Mucosa of stomach (tissue), 1 donor: ENCODE measurements at regions not wholly inside any gene's neighbourhood (a gene's known extent, or its start where the extent isn't known, plus 50 kb on each side); places are given as distances from the start of the nearest gene placed in this dataset.

Experiments
- H3K27me3 ChIP-seq: one replicate; pipeline ENCODE4 v1.7.0; 2013; ENCODE audit warnings: mild to moderate bottlenecking, low read length; ENCODE audit not compliant: control insufficient read depth, insufficient read depth
- H3K36me3 ChIP-seq: one replicate; pipeline ENCODE4 v1.7.0; 2013; ENCODE audit warnings: low read length; ENCODE audit not compliant: control insufficient read depth, insufficient read depth
- H3K4me1 ChIP-seq: one replicate; pipeline ENCODE4 v1.7.0; 2013; ENCODE audit warnings: mild to moderate bottlenecking, low read length; ENCODE audit not compliant: control insufficient read depth, insufficient read depth
- H3K4me3 ChIP-seq: one replicate; pipeline ENCODE4 v1.7.0; 2013; ENCODE audit warnings: low read length
- H3K9ac ChIP-seq: one replicate; pipeline ENCODE4 v1.7.0; 2013; ENCODE audit warnings: mild to moderate bottlenecking, low read length, moderate library complexity
- H3K9me3 ChIP-seq: one replicate; pipeline ENCODE4 v1.7.0; 2013; ENCODE audit warnings: mild to moderate bottlenecking, low read length, moderate library complexity; ENCODE audit not compliant: control insufficient read depth
- donor health status: Pancreatic carcinoma.

GRCh38 chr6:167573461-167574215 lies 248.8 kb downstream of the TTLL2 start:
- Histone ChIP-seq H3K36me3 (no peaks in the 10 kb centered on the region), H3K4me3 (no peak overlapping the region), H3K27me3 (peaks cover 3% of the 10 kb centered on the region), H3K9me3 (no peaks in the 10 kb centered on the region), H3K4me1 (no peaks in the 10 kb centered on the region), H3K9ac (no peak overlapping the region)

DNA sequence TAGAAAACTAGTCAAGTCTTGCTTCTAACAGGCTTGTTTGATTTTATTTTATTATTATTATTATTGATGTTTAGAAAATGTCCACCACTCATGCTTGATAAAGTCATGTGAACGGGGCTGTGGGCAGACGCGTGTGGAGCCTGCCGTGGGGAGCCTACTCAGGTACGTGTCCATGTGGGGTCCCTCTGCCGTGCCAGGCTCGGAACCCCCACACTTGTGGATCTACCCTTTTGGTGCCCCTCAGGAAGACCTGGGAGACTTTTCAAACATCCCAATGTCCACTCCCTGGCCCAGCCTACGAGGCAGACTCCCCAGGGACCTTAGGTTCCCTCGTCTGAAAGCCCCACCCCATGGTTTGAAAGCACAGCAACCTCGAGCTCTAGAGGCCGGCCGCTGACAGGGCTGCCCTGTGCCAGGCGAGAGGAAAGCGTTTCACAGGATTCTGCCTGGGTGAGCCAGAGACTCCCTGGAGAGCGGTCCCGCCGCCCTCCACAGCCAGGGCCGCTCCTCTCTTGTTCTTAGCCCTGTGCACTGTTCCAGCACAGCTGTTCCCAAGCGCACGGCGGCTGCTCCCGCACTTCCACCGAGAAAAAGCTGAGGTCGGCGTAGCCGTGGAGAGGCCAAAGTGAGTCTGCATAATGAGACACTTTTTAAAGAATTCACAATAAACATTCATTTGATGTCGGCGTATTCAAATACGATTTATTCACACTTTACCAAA lies 249.7 kb downstream of the TTLL2 start:
- no peaks in the 10 kb centered on the region for H3K36me3 ChIP-seq
- no peaks in the 10 kb centered on the region for H3K9me3 ChIP-seq
- H3K4me1 ChIP-seq = no peaks in the 10 kb centered on the region
- H3K9ac ChIP-seq = no peak overlapping the region
- H3K27me3 ChIP-seq = peaks cover 3% of the 10 kb centered on the region
- no peak overlapping the region for H3K4me3 ChIP-seq

DNA sequence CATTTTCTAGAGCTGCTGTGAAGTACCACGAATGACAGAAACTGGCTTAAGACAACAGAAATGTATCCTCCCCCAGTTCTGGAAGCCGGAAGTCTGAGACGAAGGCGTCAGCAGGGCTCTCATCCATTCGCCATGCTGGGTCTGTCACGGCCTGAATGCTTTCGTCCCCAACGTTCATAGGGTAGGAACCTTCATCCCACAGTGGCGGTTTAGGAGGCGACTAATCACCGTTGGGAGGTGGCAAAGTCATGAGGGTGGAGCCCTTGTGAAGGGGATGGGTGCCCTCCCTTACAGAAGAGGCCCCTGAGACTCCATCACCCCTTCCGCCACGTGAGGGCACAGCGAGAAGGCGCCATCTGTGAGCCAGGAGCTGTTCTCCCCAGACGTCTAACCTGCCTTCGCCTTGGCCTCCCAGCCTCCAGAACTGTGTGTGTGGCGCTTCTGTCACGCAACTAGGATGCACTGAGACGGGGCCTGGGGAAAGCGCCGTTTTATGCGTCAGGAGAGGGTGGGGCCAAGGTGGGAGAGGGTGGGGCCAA lies 250.3 kb downstream of the TTLL2 start:
- Histone ChIP-seq H3K4me1 (no peaks in the 10 kb centered on the region), H3K36me3 (no peaks in the 10 kb centered on the region), H3K9me3 (no peaks in the 10 kb centered on the region), H3K9ac (no peak overlapping the region), H3K4me3 (no peak overlapping the region), H3K27me3 (peaks cover 3% of the 10 kb centered on the region)

DNA sequence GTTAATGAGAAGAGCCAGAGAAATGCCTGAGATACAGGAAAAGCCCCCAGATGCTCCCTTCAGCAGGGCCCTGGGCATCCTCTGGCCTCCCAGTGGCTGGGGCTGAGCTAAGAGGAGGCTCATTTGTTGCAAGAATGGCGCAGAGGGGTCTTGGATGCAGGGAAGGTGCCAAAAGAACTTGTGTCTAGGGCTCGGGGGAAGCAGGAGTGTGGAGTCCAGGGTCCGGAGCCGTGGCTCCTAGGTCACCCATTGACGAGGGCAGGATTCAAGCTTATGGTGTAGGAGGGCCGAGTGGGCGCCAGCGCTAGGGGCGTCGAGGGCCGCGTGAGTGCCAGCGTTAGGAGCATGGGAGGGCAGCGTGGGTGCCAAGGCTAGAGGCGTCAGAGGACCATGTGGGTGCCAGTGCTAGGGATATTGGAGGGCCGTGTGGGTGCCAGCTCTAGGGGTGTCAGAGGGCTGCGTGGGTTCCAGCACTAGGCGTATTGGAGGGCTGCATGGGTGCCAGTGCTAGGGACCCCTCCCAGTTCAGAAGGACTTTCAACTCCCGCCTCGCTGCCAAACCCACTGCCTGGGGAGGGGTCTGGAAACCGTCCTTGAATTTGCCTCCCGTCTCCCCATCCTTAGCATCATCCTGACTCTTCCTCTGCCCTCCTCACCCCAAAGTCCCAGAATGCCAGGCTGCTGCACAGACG lies 250.5 kb upstream of the AFDN start:
- no peaks in the 10 kb centered on the region for H3K36me3 ChIP-seq
- H3K4me1 ChIP-seq = no peaks in the 10 kb centered on the region
- H3K4me3 ChIP-seq = no peak overlapping the region
- peaks cover 3% of the 10 kb centered on the region for H3K27me3 ChIP-seq
- H3K9ac ChIP-seq = no peak overlapping the region
- no peaks in the 10 kb centered on the region for H3K9me3 ChIP-seq

DNA sequence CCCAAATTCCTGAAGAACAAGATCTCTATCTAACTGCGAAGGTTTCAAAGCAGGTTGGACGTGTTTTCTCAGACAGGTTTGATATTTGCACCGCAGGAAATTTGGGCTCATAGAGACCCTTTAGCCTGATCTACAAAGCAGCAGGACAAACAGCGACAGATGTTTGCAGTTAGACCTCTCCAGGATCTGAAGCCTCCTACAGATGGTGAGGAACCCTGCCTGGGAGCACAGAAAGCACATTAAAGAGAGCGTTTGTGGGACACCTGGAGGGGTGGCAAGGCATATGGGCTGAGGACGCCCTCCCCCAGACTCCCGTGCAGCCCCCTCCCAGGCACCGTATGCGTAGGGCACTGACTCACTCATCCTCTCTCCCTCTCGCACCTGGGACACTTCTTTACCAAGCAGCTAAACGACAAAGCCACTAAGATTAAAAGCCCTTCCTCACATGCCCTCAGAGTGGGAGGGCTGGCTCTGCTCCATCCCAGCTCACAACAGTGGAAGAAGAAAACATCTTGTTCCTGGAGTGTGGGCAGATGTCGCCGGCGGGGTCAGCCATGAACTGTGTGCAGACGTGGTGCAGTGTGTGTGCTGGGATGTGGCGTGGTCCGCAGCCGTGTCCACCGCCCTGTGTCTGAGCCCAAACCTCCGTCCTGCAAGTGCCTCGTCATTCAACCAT lies 249.7 kb upstream of the AFDN start:
- no peak overlapping the region for H3K9ac ChIP-seq

GRCh38 chr6:167577891-167578361 lies 248.8 kb upstream of the AFDN start:
- Histone ChIP-seq H3K4me3 (no peak overlapping the region), H3K4me1 (no peaks in the 10 kb centered on the region), H3K36me3 (no peaks in the 10 kb centered on the region), H3K27me3 (peaks cover 3% of the 10 kb centered on the region), H3K9me3 (no peaks in the 10 kb centered on the region), H3K9ac (no peak overlapping the region)

More for the DNA sequence above, 249.7 kb upstream of the AFDN start:
- Histone ChIP-seq H3K9me3 (no peaks in the 10 kb centered on the region), H3K4me3 (no peak overlapping the region), H3K27me3 (peaks cover 3% of the 10 kb centered on the region), H3K4me1 (no peaks in the 10 kb centered on the region), H3K36me3 (no peaks in the 10 kb centered on the region)

DNA sequence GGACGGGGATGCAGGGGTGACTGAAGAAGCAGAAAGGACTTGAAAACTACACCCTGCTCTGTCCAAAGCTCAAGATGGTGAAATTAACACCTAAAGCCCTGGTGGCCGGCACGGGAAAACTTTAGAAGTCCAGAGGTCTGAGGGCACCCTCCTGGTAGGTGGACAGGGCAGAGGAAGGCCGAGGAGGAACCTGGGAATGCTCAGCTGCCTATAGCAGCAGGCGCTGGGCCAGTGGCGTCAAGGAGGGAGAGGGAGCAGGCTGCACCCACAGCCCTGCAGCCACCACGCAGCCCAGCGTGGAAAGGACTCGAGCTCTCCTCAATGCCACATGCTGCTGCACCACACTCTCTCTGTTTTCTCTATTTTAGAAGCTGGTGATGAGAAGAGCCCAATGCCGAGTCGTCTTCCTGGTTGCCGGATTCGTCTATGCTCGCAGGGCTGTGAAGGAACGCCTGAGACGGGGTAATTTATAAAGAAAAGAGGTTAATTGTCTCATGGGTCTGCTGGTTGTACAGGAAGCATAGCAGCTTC lies 248.3 kb upstream of the AFDN start:
- H3K9me3 ChIP-seq = peaks cover 4% of the 10 kb centered on the region
- H3K27me3 ChIP-seq = peaks cover 3% of the 10 kb centered on the region
- H3K36me3 ChIP-seq = no peaks in the 10 kb centered on the region
- no peak overlapping the region for H3K4me3 ChIP-seq
- H3K9ac ChIP-seq = no peak overlapping the region
- H3K4me1 ChIP-seq = no peaks in the 10 kb centered on the region

GRCh38 chr6:167579806-167580618 lies 246.7 kb upstream of the AFDN start:
- Histone ChIP-seq H3K9ac (no peak overlapping the region), H3K4me3 (no peak overlapping the region), H3K36me3 (no peaks in the 10 kb centered on the region), H3K9me3 (peaks cover 6% of the 10 kb centered on the region), H3K4me1 (no peaks in the 10 kb centered on the region), H3K27me3 (peaks cover 3% of the 10 kb centered on the region)

GRCh38 chr6:167580619-167580911 lies 246.1 kb upstream of the AFDN start:
- no peak overlapping the region for H3K4me3 ChIP-seq
- H3K9me3 ChIP-seq = peaks cover 6% of the 10 kb centered on the region

DNA sequence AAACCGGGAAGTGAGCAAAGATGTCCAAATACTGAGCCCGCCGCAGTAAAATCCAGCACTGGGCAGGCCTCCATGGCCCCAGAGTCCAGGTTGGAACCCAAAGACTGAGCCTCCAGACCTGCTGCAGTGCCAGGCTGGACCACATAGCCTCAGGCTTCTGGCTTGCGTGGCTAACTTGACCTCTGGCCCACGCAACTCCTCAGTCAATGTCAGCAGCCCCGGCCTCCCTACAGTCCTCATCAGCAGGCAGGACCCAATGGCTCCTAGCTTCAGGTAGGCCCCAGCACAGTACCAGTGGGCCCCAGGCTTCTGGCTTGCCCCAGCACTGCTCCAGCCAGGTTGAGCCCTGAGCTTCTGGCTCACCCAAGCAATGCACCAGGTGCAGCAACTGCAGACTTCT lies 245.1 kb upstream of the AFDN start:
- Histone ChIP-seq H3K9me3 (peaks cover 6% of the 10 kb centered on the region), H3K9ac (no peak overlapping the region), H3K27me3 (peaks cover 3% of the 10 kb centered on the region), H3K4me1 (no peaks in the 10 kb centered on the region), H3K36me3 (no peaks in the 10 kb centered on the region), H3K4me3 (no peak overlapping the region)

More at GRCh38 chr6:167580619-167580911, 246.1 kb upstream of the AFDN start:
- Histone ChIP-seq H3K9ac (no peak overlapping the region), H3K4me1 (no peaks in the 10 kb centered on the region), H3K36me3 (no peaks in the 10 kb centered on the region), H3K27me3 (peaks cover 3% of the 10 kb centered on the region)

DNA sequence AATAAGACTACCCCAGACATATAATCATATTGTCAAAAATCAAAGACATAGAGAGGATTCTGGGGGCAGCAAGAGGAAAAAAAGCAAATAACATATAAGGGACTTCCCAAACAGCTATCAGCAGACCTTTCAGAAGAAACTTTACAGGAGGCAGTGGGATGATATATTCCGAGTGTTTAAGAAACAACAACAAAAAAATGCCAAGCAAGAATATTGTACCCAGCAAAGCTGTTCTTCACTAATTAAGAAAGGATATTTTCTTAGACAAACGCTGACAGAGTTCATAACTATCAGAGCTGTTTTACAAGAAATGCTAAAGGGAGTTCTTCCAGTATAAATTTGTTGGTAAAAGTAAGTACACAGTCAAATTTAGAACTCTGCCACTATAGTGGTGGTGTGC lies 243.3 kb upstream of the AFDN start:
- Histone ChIP-seq H3K4me3 (no peak overlapping the region), H3K9me3 (peaks cover 6% of the 10 kb centered on the region), H3K27me3 (no peaks in the 10 kb centered on the region), H3K36me3 (no peaks in the 10 kb centered on the region), H3K4me1 (no peaks in the 10 kb centered on the region), H3K9ac (no peak overlapping the region)
